Mucosa of descending colon (tissue), 3 donors: ENCODE measurements at regions not wholly inside any gene's neighbourhood (a gene's known extent, or its start where the extent isn't known, plus 50 kb on each side); places are given as distances from the start of the nearest gene placed in this dataset.

Source experiments
- ATAC-seq: fragments of 200-7000 bp; cut with Tn5 transposase; one replicate; pipeline ENCODE4 v1.9.1; 2020; ENCODE audit warnings: mild to moderate bottlenecking, moderate library complexity
- DNase-seq, 3 donors: peaks; one replicate each; pipeline ENCODE4 v3.0.0-alpha.2; 2020
- H3K36me3 ChIP-seq: fragments of 200-600 bp; one replicate; pipeline ENCODE4 v1.8.0; 2021; ENCODE audit warnings: low read depth, mild to moderate bottlenecking
- H3K4me1 ChIP-seq: fragments of 200-600 bp; one replicate; pipeline ENCODE4 v1.8.0; 2021; ENCODE audit warnings: low read depth, mild to moderate bottlenecking
- H3K4me3 ChIP-seq: fragments of 200-600 bp; one replicate; pipeline ENCODE4 v1.8.0; 2021; ENCODE audit warnings: mild to moderate bottlenecking
- H3K9me3 ChIP-seq: fragments of 200-600 bp; one replicate; pipeline ENCODE4 v1.8.0; 2021; ENCODE audit warnings: mild to moderate bottlenecking
- CTCF ChIP-seq: fragments of 200-600 bp; IDR thresholded peaks from one replicate; pipeline ENCODE4 v1.8.0; 2022; ENCODE audit warnings: antibody characterized with exemption, mild to moderate bottlenecking
- intact Hi-C, 2 donors: fragments of 100-400 bp; cut with DNase I in 1 of 2; cut with micrococcal nuclease in 1 of 2; formaldehyde crosslinking; loops; one replicate each; pipeline versions ENCODE4 v1.11.0 to v1.11.1; 2022; cut with DNase I, micrococcal nuclease
- donor health status: DM: no; HTN: no; CAD: no; lungs with moderate emphysema.
- donor health status: DM: no; HTN: no; CAD: no.
- donor health status: DM: no; HTN: yes; CAD: no.

GRCh38 chr10:128867819-128868218, 599.2 kb upstream of the MGMT start:
- DNase-seq: no peak
- TF ChIP-seq CTCF: no peak
- ATAC-seq: no peak
- Histone ChIP-seq H3K4me1 (no peaks in the 10 kb centered on the region), H3K9me3 (no peaks in the 10 kb centered on the region), H3K4me3 (no peak overlapping the region), H3K36me3 (no peaks in the 10 kb centered on the region)
- intact Hi-C loops: no loop called here

GRCh38 chr10:128868481-128868880, 598.6 kb upstream of the MGMT start:
- TF ChIP-seq CTCF: no peak
- no peak overlapping the region for H3K4me3 ChIP-seq
- intact Hi-C loops: no loop called here
- no peaks in the 10 kb centered on the region for H3K9me3 ChIP-seq
- no peaks in the 10 kb centered on the region for H3K4me1 ChIP-seq
- H3K36me3 ChIP-seq: no peaks in the 10 kb centered on the region
- DNase-seq: no peak
- no peak for ATAC-seq

GRCh38 chr10:128869101-128869749, 597.8 kb upstream of the MGMT start:
- Histone ChIP-seq H3K36me3 (no peaks in the 10 kb centered on the region), H3K9me3 (no peaks in the 10 kb centered on the region), H3K4me3 (no peak overlapping the region), H3K4me1 (no peaks in the 10 kb centered on the region)
- TF ChIP-seq CTCF: no peak
- intact Hi-C loops: no loop called here
- no peak for DNase-seq
- no peak for ATAC-seq

- H3K9me3 ChIP-seq: no peaks in the 10 kb centered on the region
- H3K36me3 ChIP-seq: no peaks in the 10 kb centered on the region
- intact Hi-C loops: no loop called here
- DNase-seq: no peak
- no peak for ATAC-seq
- H3K4me1 ChIP-seq: no peaks in the 10 kb centered on the region
- TF ChIP-seq CTCF: no peak
- no peak overlapping the region for H3K4me3 ChIP-seq
Measured at GRCh38 chr10:128870830-128871597, 596.0 kb upstream of the MGMT start.

- Histone ChIP-seq H3K9me3 (no peaks in the 10 kb centered on the region), H3K36me3 (no peaks in the 10 kb centered on the region), H3K4me1 (no peaks in the 10 kb centered on the region), H3K4me3 (no peak overlapping the region)
- no peak for TF ChIP-seq CTCF
- intact Hi-C loops: no loop called here
- DNase-seq (no peak), ATAC-seq (no peak)
Measured at GRCh38 chr10:128871671-128872231, 595.3 kb upstream of the MGMT start.
